ENCODE measurements at regions not wholly inside any gene's neighbourhood (a gene's known extent, or its start where the extent isn't known, plus 50 kb on each side); places are given as distances from the start of the nearest gene placed in this dataset.
"Not testable (repeated sequence)": the region's sequence is repeated elsewhere in the genome, so short reads cannot be mapped to it uniquely, and the experiment has no call there.

- no peak for DNase-seq
- Histone ChIP-seq H3K4me3 (no peak overlapping the region), H3K36me3 (no peaks in the 10 kb centered on the region), H3K4me1 (peaks cover 15 to 21% (median 16%) of the 10 kb centered on the region in 4 donors), H3K27me3 (no peaks in the 10 kb centered on the region), H3K27ac (no peak overlapping the region), H3K9me3 (no peaks in the 10 kb centered on the region)
- WGBS, 2 donors: 80% methylated on average over 7 of the region's 7 CpGs
- no peak for ATAC-seq (ENCODE audit: low FRiP score in 2 of 2)
- TF ChIP-seq POLR2AphosphoS5 (IDR thresholded peaks at IDR 0.05): no peak
- TF ChIP-seq POLR2A (IDR thresholded peaks at IDR 0.05): no peak
- no peak for TF ChIP-seq EP300 (IDR thresholded peaks at IDR 0.05)
- no peak for TF ChIP-seq CTCF (IDR thresholded peaks at IDR 0.05)
These were observed 66.5 kb upstream of the IER3 start for GRCh38 chr6:30810813-30811339.

GRCh38 chr6:30807566-30807965, 63.2 kb upstream of the IER3 start:
- H3K4me1 ChIP-seq; H3K4me3 ChIP-seq; ATAC-seq (ENCODE audit: low FRiP score in 2 of 2); H3K9me3 ChIP-seq; H3K27me3 ChIP-seq; H3K36me3 ChIP-seq; H3K27ac ChIP-seq: not testable (repeated sequence)
- peak in 1 of 2 donors; percentile 78 for DNase-seq
- WGBS, 2 donors: 96 to 97% methylated on average over 3 to 11 of the region's 26 CpGs

- Histone ChIP-seq H3K36me3 (no peaks in the 10 kb centered on the region), H3K27ac (no peak overlapping the region), H3K27me3 (no peaks in the 10 kb centered on the region), H3K4me3 (no peak overlapping the region), H3K4me1 (no peaks in the 10 kb centered on the region), H3K9me3 (no peaks in the 10 kb centered on the region)
- WGBS, 2 donors: 87 to 93% methylated on average over 12 to 14 of the region's 14 CpGs
- TF ChIP-seq POLR2AphosphoS5 (IDR thresholded peaks at IDR 0.05): no peak
- no peak for TF ChIP-seq CTCF (IDR thresholded peaks at IDR 0.05)
- no peak for TF ChIP-seq EP300 (IDR thresholded peaks at IDR 0.05)
- no peak for TF ChIP-seq POLR2A (IDR thresholded peaks at IDR 0.05)
- no peak for DNase-seq
- ATAC-seq (ENCODE audit: low FRiP score in 2 of 2): no peak
These were observed 62.3 kb upstream of the IER3 start for GRCh38 chr6:30806581-30807183.

- no peak for TF ChIP-seq EP300 (IDR thresholded peaks at IDR 0.05)
- TF ChIP-seq POLR2AphosphoS5 (IDR thresholded peaks at IDR 0.05): no peak
- TF ChIP-seq CTCF (IDR thresholded peaks at IDR 0.05): no peak
- ATAC-seq (ENCODE audit: low FRiP score in 2 of 2): no peak
These were observed 60.0 kb upstream of the IER3 start for GRCh38 chr6:30804333-30804732.

GRCh38 chr6:30802731-30803130, 58.4 kb upstream of the IER3 start:
- ATAC-seq (ENCODE audit: low FRiP score in 2 of 2) (no peak), DNase-seq (no peak)
- WGBS, 2 donors: 80 to 81% methylated on average over 1 of the region's 1 CpG
- H3K9me3 ChIP-seq: no peaks in the 10 kb centered on the region
- no peaks in the 10 kb centered on the region for H3K4me1 ChIP-seq
- no peaks in the 10 kb centered on the region for H3K36me3 ChIP-seq
- H3K27me3 ChIP-seq: no peaks in the 10 kb centered on the region
- no peak for TF ChIP-seq POLR2AphosphoS5 (IDR thresholded peaks at IDR 0.05)
- TF ChIP-seq POLR2A (IDR thresholded peaks at IDR 0.05): no peak
- no peak for TF ChIP-seq CTCF (IDR thresholded peaks at IDR 0.05)
- no peak for TF ChIP-seq EP300 (IDR thresholded peaks at IDR 0.05)
- H3K27ac ChIP-seq: no peak overlapping the region
- no peak overlapping the region for H3K4me3 ChIP-seq

More at GRCh38 chr6:30804333-30804732, 60.0 kb upstream of the IER3 start:
- Histone ChIP-seq H3K9me3 (no peaks in the 10 kb centered on the region), H3K4me1 (no peaks in the 10 kb centered on the region), H3K36me3 (no peaks in the 10 kb centered on the region), H3K4me3 (no peak overlapping the region), H3K27me3 (no peaks in the 10 kb centered on the region), H3K27ac (no peak overlapping the region)
- no peak for DNase-seq
- 91 to 92% methylated on average over 1 of the region's 1 CpG for WGBS, 2 donors

All from upper lobe of left lung (tissue), 6 donors.